ENCODE measurements at regions not wholly inside any gene's neighbourhood (a gene's known extent, or its start where the extent isn't known, plus 50 kb on each side); places are given as distances from the start of the nearest gene placed in this dataset.

- TF ChIP-seq CTCF (IDR thresholded peaks at IDR 0.05) (no peak), EZH2phosphoT487 (IDR thresholded peaks at IDR 0.05) (no peak)
These were observed 76.0 kb upstream of the DAP start for GRCh38 chr5:10836986-10837385.
